Aorta (tissue), 5 donors: ENCODE measurements at regions not wholly inside any gene's neighbourhood (a gene's known extent, or its start where the extent isn't known, plus 50 kb on each side); places are given as distances from the start of the nearest gene placed in this dataset.

Source experiments
- ATAC-seq: fragments of 200-7000 bp; cut with Tn5 transposase; one replicate; pipeline ENCODE4 v1.9.1; 2022; ENCODE audit warnings: moderate library complexity; ENCODE audit not compliant: low FRiP score
- DNase-seq, 2 donors: peaks; one replicate each; pipeline ENCODE4 v3.0.0-alpha.2; 2020
- H3K27ac ChIP-seq, 2 donors: one replicate each; pipeline ENCODE4 v1.5.1; 2013; ENCODE audit warnings: low read length in 2 of 2, mild to moderate bottlenecking in 2 of 2, moderate library complexity in 2 of 2, control low read depth in 1 of 2, inconsistent platforms in 1 of 2, low read depth in 1 of 2
- H3K27me3 ChIP-seq, 2 donors: one replicate each; pipeline ENCODE4 v1.6.1; 2013; ENCODE audit warnings: control low read depth in 1 of 2, low read length in 1 of 2, mild to moderate bottlenecking in 1 of 2, moderate library complexity in 1 of 2; ENCODE audit not compliant: insufficient read depth in 2 of 2, control insufficient read depth in 1 of 2
- H3K36me3 ChIP-seq, 2 donors: one replicate each; pipeline ENCODE4 v1.6.1; 2013; ENCODE audit warnings: control low read depth in 1 of 2, low read length in 1 of 2, mild to moderate bottlenecking in 1 of 2; ENCODE audit not compliant: insufficient read depth in 2 of 2, control insufficient read depth in 1 of 2
- H3K4me1 ChIP-seq, 2 donors: one replicate each; pipeline ENCODE4 v1.6.1; 2013; ENCODE audit warnings: low read length in 2 of 2, control low read depth in 1 of 2, mild to moderate bottlenecking in 1 of 2, moderate library complexity in 1 of 2; ENCODE audit not compliant: insufficient read depth in 2 of 2, control insufficient read depth in 1 of 2
- H3K4me3 ChIP-seq, 2 donors: one replicate each; pipeline ENCODE4 v1.5.1; 2013; ENCODE audit warnings: low read length in 2 of 2, control low read depth in 1 of 2, mild to moderate bottlenecking in 1 of 2
- H3K9me3 ChIP-seq: one replicate; pipeline ENCODE4 v1.6.1; 2013; ENCODE audit warnings: mild to moderate bottlenecking, low read length; ENCODE audit not compliant: control insufficient read depth
- WGBS, 2 donors: extraction: QIAGEN DNeasy Blood & Tissue Kit; methylation state at CpG; one replicate each; pipeline ENCODE4 v1.1.7; 2013; 5-methylcytosine and 5-hydroxymethylcytosine counted together
- intact Hi-C, 2 donors: fragments of 100-400 bp; cut with DNase I; formaldehyde crosslinking; loops; one replicate each; pipeline versions ENCODE4 v1.14.2 to v1.15.0; 2022
- donor health status: healthy with polysubstance abuse.
- donor health status: Bipolar disorder and iron deficiency.
- donor health status: DM: no; HTN: no; CAD: no.
- donor health status: DM: no; HTN: no; CAD: no.
- donor health status: DM: yes; HTN: yes; CAD: no.

GRCh38 chr12:126316411-126316810, 1251.2 kb downstream of the AACS start:
- DNase-seq = no peak
- H3K27me3 ChIP-seq = no peaks in the 10 kb centered on the region
- no peak overlapping the region for H3K4me3 ChIP-seq
- no peak overlapping the region for H3K27ac ChIP-seq
- intact Hi-C loops = no loop called here
- ATAC-seq = no peak
- H3K4me1 ChIP-seq = no peaks in the 10 kb centered on the region
- H3K9me3 ChIP-seq = peaks cover 2% of the 10 kb centered on the region
- WGBS, 2 donors = 13 to 17% methylated on average over 3 of the region's 3 CpGs
- no peaks in the 10 kb centered on the region for H3K36me3 ChIP-seq

DNA sequence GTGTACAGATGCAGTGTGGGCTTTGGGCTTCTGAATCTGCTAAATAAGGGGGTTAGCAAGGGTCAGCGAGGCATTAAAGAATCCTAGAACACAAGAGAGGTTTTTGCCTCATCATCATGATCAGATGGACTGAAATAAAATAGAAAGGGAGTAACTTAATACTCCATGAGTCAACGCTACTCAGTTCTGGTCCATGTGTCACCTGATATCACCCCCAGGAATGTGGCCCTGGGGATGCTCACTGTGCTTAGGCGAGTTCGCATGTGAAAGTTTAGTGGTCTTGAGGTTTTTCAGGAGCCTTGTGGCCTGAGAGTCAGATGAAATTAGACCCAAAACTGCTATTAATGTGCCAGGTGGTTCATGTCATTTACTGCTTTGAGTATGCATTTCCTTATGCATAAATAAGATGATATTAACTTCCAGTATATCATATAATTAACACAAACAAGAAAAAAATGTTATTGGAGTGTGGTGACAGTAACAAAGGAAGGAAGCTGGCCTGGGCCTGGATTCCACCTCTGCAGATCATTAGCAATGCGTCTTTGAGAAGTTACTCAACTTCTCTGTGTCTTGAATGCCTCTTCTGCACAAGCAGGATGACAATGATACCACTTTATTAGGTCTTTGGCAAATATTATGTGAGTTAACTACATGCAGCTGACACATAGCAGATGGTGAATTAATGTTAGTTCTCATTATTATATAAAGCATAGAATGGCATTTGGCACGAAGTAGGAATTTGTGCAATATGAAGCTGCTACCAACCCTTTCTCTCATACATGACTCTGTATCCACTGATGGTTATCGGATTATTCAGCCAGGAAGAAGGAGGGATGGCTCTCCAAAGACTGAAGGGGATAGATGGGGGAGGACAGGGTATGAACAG, 1272.6 kb downstream of the AACS start:
- Histone ChIP-seq H3K36me3 (no peaks in the 10 kb centered on the region), H3K4me3 (no peak overlapping the region), H3K27me3 (no peaks in the 10 kb centered on the region), H3K4me1 (no peaks in the 10 kb centered on the region), H3K27ac (no peak overlapping the region), H3K9me3 (peaks cover 4% of the 10 kb centered on the region)
- DNase-seq (no peak), ATAC-seq (no peak)
- 80 to 84% methylated on average over 7 of the region's 7 CpGs for WGBS, 2 donors
- intact Hi-C loops = no loop called here

DNA sequence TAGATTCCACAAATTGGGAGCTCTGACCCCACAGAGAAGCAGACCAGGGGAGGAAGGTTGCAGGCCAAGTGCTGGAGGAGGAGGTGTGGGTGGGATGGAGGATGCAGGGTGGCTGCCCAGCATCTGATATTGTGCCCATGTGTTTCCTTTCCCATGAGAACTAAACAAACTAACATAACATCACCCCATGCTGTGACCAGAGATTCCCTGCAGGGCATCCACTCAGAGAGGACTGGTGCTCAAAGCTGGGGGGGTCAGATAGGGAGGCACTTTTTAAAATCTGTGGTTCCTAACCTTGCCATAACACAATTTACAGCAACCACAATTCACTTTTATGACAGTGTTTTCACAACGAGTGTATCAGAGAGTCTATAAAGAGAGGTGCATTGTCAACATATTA, 1277.6 kb downstream of the AACS start:
- Histone ChIP-seq H3K36me3 (no peaks in the 10 kb centered on the region), H3K4me3 (no peak overlapping the region), H3K9me3 (peaks cover 4% of the 10 kb centered on the region), H3K27me3 (no peaks in the 10 kb centered on the region), H3K27ac (no peak overlapping the region), H3K4me1 (no peaks in the 10 kb centered on the region)
- no peak for ATAC-seq
- DNase-seq = no peak
- 47 to 58% methylated on average over 1 of the region's 1 CpG for whole genome bisulfite sequencing, 2 donors
- intact Hi-C loops = no loop called here

DNA sequence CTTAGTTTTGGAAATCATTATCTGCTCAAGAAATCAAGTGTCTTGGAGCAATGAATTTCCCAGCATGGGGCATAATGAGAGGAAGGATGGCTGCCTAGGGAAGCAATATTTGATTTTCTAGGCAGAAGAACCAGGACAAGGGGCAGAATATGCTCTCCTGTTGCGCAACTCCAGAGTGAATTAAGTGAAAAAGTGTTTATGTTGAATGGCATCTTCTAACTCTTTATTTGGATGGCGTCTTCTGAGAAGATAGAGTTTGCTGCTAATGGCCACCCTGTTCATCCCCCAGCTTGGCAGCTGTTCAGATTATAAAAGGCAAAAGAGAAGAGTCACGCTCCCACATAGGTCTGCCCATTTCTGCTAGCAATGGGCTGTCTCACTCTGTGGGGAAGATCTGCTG, 1278.1 kb downstream of the AACS start:
- no peaks in the 10 kb centered on the region for H3K36me3 ChIP-seq
- intact Hi-C loops = no loop called here
- H3K9me3 ChIP-seq = peaks cover 5% of the 10 kb centered on the region
- DNase-seq (no peak), ATAC-seq (no peak)
- H3K4me1 ChIP-seq = no peaks in the 10 kb centered on the region
- no peak overlapping the region for H3K4me3 ChIP-seq
- H3K27ac ChIP-seq = no peak overlapping the region
- no peaks in the 10 kb centered on the region for H3K27me3 ChIP-seq
- WGBS, 2 donors = 77 to 87% methylated on average over 3 of the region's 3 CpGs

DNA sequence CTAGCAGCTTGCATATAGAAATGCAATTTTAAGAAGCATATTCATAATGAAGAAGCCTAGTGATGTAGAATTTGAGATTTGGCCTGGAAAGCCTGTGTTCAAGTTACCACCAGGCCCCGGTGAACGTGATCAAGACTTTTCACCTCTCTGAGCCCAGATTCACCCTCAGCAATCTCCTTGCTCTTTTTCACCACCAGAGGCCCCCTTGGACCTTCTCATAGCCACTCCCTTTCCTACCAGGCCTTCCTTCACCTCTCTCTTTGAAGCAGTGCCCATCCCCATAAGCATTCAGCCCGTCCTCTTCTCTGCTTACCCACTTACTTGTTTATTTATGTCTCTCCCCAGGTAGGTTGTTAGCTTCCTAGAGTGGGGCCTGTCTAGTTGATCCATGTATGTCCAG, 1280.9 kb downstream of the AACS start:
- ATAC-seq = no peak
- intact Hi-C loops = no loop called here
- H3K4me1 ChIP-seq = no peaks in the 10 kb centered on the region
- no peak overlapping the region for H3K27ac ChIP-seq
- no peaks in the 10 kb centered on the region for H3K27me3 ChIP-seq
- no peaks in the 10 kb centered on the region for H3K36me3 ChIP-seq
- no peak for DNase-seq
- peaks cover 4% of the 10 kb centered on the region for H3K9me3 ChIP-seq
- H3K4me3 ChIP-seq = no peak overlapping the region
- WGBS, 2 donors = 87 to 89% methylated on average over 3 of the region's 3 CpGs

DNA sequence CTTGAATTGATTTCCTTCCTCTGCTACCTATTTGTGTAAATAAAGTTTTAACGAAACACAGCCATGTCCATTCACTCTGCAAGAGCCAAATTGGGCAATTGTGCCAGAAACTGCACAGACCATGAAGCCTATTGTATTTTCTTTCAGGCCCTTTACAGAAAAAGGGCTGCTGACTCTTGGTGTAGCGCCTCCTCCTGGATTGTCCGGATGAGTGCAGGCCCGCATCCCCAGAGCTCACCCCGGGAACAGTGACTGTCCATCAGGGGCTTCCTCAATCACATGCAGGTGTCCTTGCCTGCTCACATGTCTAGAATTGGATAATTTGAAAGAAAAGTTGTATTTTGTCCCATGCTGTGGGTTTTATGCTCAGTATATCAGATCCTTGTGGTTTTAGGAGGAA, 1282.2 kb downstream of the AACS start:
- Histone ChIP-seq H3K9me3 (peaks cover 3% of the 10 kb centered on the region), H3K27ac (no peak overlapping the region), H3K4me3 (no peak overlapping the region), H3K4me1 (no peaks in the 10 kb centered on the region), H3K27me3 (no peaks in the 10 kb centered on the region), H3K36me3 (no peaks in the 10 kb centered on the region)
- no peak for DNase-seq
- ATAC-seq = no peak
- 66 to 71% methylated on average over 5 of the region's 5 CpGs for WGBS, 2 donors
- intact Hi-C loops = no loop called here

DNA sequence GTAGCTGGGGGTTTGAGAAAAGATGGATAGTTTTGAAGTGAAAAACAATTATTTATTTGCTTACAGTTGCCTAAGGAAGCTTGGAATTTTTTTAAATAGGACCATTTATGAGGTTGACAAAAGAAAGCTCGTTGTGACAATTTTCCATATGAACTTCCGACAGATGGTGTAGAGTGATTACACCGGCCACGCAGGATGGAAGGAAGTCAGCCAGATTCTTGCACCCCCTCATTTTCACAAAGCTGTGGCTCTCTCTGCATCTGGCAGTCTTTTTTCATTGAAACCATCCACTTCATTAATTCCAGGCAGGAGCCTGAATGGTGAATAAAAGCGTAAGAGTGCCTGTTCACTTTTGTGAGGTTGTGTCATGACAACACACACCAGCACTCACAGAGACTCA, 1284.1 kb downstream of the AACS start:
- intact Hi-C loops = no loop called here
- DNase-seq = no peak
- no peaks in the 10 kb centered on the region for H3K36me3 ChIP-seq
- no peak for ATAC-seq
- no peaks in the 10 kb centered on the region for H3K27me3 ChIP-seq
- no peak overlapping the region for H3K4me3 ChIP-seq
- WGBS, 2 donors = 85 to 90% methylated on average over 5 of the region's 5 CpGs
- no peaks in the 10 kb centered on the region for H3K4me1 ChIP-seq
- H3K9me3 ChIP-seq = peaks cover 3% of the 10 kb centered on the region
- H3K27ac ChIP-seq = no peak overlapping the region

- Histone ChIP-seq H3K4me3 (no peak overlapping the region), H3K27me3 (no peaks in the 10 kb centered on the region), H3K27ac (no peak overlapping the region), H3K4me1 (no peaks in the 10 kb centered on the region), H3K36me3 (no peaks in the 10 kb centered on the region), H3K9me3 (peaks cover 1% of the 10 kb centered on the region)
- DNase-seq = no peak
- no peak for ATAC-seq
- 14 to 18% methylated on average over 1 of the region's 1 CpG for WGBS, 2 donors
- intact Hi-C loops = no loop called here
These were observed 1288.4 kb downstream of the AACS start for GRCh38 chr12:126353604-126354003.

GRCh38 chr12:126354633-126355032, 1289.4 kb downstream of the AACS start:
- intact Hi-C loops = no loop called here
- H3K4me1 ChIP-seq = no peaks in the 10 kb centered on the region
- no peaks in the 10 kb centered on the region for H3K27me3 ChIP-seq
- 33 to 39% methylated on average over 4 of the region's 4 CpGs for WGBS, 2 donors
- no peak overlapping the region for H3K27ac ChIP-seq
- DNase-seq (no peak), ATAC-seq (no peak)
- no peaks in the 10 kb centered on the region for H3K36me3 ChIP-seq
- H3K4me3 ChIP-seq = no peak overlapping the region
- peaks cover 1% of the 10 kb centered on the region for H3K9me3 ChIP-seq
